Stimulated activated CD8-positive, alpha-beta memory T cell treated with anti-CD3 and anti-CD28 coated beads, Interleukin-15, amount 100 ng/mL, for 1 hour (primary cell): ENCODE measurements at regions not wholly inside any gene's neighbourhood (a gene's known extent, or its start where the extent isn't known, plus 50 kb on each side); places are given as distances from the start of the nearest gene placed in this dataset.
"Not testable (repeated sequence)": the region's sequence is repeated elsewhere in the genome, so short reads cannot be mapped to it uniquely, and the experiment has no call there.

ENCODE experiments used
- DNase-seq: peaks from one replicate; pipeline ENCODE4 v3.0.0-alpha.2; 2020; ENCODE audit warnings: low read depth

GRCh38 chr5:131005963-131006684 lies 158.9 kb downstream of the HINT1 start:
- no peak for DNase-seq

- DNase-seq, result no peak
Observed at GRCh38 chr5:131001507-131001906, 163.5 kb downstream of the HINT1 start.

DNA sequence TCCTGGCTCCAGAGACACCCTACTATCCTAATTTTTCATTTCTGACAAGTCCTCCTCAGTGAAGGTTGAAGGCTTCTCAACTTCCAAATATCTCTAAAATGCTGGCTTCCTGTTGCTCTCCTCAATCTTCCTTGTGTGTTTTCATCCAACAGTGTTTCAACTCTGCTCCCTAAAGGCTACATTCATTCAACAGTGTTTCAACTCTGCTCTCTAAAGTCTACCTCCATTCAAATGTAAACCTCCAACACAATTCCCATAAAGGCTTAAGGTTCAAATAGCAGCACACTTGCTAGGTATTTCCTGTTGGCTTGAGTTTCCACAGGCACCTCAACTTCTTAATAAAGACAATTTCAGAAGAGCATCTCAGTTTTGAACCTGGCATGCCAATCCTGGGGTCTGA lies 164.8 kb downstream of the HINT1 start:
- no peak for DNase-seq

GRCh38 chr5:130996720-130997119 lies 168.3 kb downstream of the HINT1 start:
- DNase-seq, result not testable (repeated sequence)

DNA sequence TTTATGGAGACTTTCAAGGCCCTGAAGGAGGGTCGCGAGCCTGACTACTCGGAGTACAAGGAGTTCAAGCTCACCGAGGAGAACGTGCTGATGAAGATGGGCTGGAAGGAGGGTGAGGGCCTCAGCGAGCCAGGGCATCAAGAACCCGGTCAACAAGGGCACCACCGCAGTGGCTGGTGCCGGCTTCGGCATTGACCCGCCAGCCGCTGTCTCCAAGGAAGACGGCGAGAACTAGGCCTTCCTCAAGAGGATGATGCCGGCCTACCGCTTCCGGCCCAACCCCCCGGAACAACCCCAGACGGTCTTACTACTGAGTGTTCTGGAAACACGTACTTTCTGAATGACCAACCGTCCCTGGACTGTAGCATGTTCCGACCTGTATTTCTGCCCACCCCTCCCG lies 169.2 kb downstream of the HINT1 start:
- no peak for DNase-seq

GRCh38 chr5:130995254-130995515 lies 169.9 kb downstream of the HINT1 start:
- DNase-seq, result no peak

- DNase-seq, result no peak
Observed at GRCh38 chr5:130994496-130995253, 170.4 kb downstream of the HINT1 start.

GRCh38 chr5:130992621-130993020 lies 172.4 kb downstream of the HINT1 start:
- no peak for DNase-seq

- DNase-seq, result no peak
Observed at GRCh38 chr5:130992095-130992494, 173.0 kb downstream of the HINT1 start.

- no peak for DNase-seq
Observed at GRCh38 chr5:130985776-130986175, 179.3 kb downstream of the HINT1 start.

DNA sequence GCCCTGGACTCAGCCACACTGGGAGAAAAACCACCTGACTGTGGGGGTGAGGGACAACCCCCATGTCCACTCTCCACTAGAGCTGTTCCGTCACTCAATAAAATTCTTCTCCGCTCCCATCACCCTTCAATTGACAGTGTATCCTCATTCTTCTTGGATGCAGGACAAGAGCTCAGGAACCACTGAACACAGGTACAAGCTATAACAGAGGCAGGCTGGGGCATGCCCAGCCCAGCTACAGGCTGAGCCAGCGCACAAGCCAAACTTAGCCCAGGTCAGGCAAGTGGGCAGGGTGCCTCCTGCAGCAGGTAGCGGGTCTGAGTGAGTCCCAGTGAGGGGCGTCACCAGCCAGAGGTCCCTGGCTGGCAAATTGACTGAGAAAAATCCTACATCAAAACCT lies 183.4 kb downstream of the HINT1 start:
- no peak for DNase-seq

DNA sequence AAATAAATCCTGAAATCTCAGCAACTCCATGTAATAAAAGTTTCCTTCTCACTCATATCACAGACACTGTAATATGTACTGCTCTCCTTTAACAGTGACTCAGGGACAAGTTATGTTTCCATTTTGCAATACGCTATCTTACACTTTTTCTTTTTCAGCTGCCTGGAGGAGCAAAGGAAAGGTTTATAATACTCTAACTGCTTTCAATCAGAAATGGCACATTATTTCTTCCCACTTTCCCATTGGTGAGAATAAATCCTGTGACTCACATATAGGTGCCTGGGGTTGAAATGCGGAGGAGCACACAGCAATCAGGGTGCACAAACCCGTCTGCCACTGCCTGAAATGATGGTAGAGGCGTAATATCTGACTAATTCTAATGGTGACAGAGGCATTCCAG lies 186.6 kb downstream of the HINT1 start:
- DNase-seq, result no peak

DNA sequence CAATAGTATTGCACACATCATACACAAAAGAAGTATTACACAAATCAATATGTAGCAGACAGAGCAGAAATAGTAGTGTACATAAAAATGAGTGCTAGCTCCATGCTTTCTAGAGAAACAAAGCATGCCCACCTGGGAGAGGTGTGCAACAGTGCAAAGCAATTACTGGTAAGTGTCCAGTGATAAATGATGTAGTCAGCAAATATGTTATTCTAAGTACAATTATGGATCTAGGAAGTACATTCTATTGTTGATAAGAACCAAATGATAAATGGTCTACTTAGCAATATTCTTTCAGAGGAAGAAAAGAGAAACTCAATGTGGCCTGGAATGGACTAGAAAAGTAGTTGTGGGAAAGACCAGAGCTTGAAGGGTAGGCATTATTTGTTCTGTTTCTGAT lies 188.6 kb downstream of the HINT1 start:
- no peak for DNase-seq

DNA sequence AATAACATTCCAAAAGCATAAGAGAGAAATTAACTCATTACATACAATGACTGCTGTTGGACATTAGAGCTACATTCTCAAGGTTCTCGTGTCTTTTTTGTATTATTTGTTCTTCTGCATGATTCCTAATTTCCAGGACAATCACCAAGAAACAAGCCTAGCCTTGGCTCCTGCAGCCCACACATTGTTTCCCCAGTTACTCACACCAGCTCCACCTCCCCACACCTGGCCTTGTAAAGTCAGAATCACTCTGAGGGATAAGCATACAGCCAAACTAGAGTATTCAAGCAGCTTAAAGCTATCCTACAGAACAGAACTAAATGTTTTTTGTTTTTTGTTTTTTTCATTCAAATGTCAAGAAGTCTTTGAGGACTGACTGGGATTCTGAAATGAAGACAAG lies 189.2 kb downstream of the HINT1 start:
- DNase-seq, result no peak

- DNase-seq, result no peak
Observed at GRCh38 chr5:130975299-130975698, 189.8 kb downstream of the HINT1 start.

DNA sequence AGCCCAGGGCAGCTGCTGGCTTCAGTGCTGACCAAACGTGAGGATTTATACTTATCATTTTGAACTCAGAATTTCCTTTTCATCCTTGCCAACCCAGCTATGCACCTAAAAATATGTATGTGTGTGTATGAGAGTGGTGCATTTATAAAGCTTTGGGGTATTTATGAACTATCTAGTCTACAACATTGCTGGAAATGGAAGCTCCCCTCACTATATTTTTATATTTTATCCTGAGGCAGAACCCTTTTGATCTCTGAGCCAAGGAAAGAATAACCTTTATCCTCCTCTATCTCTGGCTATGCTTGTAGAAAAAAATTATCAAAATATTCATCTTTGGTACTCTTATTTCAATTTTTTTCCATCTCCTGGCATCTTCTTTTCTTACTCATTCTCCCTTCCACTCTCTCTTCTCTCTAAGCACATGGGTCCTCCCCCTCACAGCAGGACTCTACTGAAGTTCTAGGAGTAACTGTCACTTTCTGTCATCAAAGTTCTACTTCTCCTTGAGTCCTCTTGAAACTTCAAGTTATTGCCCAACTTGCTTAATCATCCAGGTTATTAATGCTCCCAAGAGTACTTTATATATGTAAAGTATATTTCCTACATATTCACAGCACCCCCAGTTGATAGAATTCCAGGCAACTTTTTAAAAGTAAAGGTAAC lies 190.9 kb downstream of the HINT1 start:
- no peak for DNase-seq

DNA sequence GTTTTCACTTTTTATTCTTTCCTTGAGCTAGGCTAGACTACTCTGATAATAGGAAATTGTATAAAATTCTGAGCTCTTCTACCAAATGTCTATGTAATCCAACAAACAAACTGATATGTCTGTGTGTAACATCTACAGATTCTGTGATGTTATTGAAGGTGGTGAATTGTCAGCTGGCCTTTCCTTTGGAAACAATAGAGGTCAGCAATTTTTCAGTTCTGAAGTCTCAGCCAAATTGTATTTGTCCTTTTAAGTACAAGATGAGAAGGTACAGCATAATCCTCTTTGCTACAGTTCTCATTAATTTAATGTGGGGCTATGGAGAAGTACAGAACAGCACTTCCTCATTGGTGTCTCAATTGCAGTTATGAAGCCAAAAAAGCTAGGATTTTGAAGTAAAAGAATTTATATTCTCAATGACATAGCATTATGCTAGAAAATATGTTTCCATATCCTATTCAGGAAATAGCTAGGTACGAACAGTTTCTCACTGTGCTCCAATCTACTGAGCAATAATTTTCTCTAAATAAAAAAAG lies 198.0 kb downstream of the HINT1 start:
- DNase-seq, result no peak

DNA sequence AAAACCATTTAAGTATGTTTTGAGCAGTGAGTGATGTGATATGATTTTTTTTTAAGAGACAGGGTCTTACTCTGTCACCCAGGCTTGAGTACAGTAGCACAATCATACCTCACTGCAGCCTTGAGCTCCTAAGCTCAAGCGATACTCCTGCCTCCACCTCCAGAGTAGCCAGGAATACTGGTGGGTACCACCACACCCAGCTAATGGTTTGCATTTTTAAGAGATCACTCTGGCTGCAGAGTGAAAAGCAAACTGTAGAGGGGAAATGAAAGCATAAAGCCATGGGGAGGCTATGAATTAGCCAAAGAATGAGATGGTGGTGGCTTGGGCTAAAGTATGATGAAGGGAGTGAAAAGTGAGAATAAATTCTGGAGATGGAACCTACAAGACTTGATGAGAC lies 199.1 kb downstream of the HINT1 start:
- no peak for DNase-seq

DNA sequence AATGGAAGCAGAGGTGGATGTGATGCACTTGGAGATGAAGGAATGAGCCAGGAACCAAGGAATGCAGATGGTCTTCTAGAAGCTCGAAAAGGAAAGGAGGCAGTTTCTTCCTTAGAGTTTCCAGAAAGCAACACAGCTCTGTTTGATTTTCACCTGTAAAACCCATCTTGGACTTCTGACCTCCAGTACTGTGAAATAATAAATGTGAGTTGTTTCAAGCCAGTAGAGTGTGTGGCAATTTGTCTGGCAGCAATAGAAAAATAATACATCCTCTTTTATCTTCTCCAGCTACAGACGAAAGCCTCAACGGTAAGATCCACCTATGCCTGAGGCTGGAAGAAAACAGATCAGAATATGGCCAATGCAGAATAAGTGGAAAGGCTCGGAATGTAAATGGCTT lies 199.7 kb downstream of the HINT1 start:
- DNase-seq, result no peak

DNA sequence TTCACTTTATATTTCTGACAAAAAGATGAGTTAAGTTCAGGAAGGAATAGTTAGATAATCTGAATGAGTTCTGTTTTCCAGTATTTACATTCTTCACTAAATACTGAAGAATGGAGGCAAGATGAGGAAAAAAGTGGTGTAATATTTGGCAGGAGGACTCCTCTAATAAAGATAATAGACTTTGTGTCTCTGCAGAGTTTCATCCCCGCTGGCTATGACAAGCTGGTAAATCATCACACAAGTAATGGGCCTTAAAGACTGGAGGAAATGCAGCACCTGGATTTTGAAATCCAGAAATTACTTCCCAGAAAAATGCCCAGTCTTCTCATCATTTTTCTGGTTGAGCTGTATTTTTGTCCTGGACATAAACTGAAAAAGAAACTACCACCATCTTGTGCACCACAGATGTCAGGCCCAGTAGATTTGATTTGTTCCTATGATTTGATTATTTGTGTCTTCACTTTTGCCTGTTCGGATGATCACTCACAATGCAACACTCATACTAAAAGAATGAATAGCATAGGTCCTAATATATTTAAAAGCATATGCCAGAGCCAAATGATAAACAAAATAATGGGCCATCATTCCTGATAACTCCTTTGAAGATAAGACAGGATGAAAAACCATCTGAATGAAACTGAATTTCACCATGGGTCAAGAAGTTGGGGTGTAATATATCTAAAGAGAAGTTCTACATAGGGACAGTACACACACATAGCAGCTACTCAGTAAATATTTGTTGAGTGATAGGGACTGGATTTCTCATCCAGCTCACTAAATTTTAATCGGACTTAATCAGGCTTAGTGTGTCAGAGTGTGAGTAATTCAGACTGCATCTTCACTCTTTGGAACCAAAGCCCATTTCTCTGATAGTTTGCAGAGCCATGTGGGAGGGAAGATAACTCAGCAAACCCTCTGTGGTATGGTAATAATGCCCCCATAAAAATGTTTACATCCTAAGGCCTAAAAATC lies 200.5 kb downstream of the HINT1 start:
- DNase-seq, result no peak

- DNase-seq, result no peak
Observed at GRCh38 chr5:130963798-130964197, 201.3 kb downstream of the HINT1 start.

DNA sequence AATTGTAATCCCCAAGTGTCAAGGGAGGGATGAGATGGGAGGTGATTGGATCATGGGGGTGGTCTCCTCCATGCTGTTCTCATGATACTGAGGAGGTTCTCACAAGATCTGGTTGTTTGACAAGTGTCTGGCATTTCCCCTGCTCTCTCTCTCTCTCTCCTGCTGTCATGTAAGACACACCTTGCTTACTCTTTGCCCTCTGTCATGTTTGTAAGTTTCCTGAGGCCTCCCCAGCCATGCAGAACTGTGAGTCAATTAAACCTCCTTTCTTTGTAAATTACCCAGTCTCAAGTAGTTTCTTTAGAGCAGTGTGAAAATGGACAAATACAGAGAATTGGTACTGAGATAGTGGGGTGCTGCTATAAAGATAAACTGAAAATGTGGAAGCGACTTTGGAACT lies 207.9 kb downstream of the HINT1 start:
- no peak for DNase-seq
